GM18951 (cell line): ENCODE measurements at regions not wholly inside any gene's neighbourhood (a gene's known extent, or its start where the extent isn't known, plus 50 kb on each side); places are given as distances from the start of the nearest gene placed in this dataset.

ENCODE experiments used
- POLR2A ChIP-seq: IDR thresholded peaks from 4 replicates; pipeline ENCODE4 v1.6.1; 2011; ENCODE audit warnings: mild to moderate bottlenecking; ENCODE audit not compliant: insufficient read length, insufficient read depth; ENCODE audit errors: extremely low read depth
- in situ Hi-C: fragments of 300-500 bp; cut with MboI; formaldehyde crosslinking; loops from one replicate; pipeline ENCODE4 v1.12.0; 2022; ENCODE audit warnings: low sequenced_read_pairs, mixed read lengths, inconsistent platforms; ENCODE audit not compliant: unreplicated experiment

DNA sequence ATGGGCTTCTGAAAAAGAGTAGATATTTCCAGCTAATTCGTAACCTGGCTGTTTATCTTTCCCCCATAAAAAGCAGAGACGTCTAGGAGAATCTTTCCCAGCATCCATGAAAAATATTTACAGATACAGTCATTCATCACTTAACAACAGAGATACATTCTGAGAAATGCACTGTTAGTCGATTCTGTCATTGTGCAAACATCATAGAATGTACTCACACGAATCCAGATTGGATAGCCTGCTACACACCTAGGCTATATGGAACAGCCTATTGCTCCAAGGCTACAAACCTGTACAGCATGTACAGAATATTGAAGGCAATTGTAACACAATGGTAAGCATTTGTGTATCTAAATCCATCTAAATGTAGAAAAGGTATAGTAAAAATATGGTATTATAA lies 530.2 kb upstream of the NBEA start:
- in situ Hi-C loops = no loop called here
- no peak for TF ChIP-seq POLR2A

DNA sequence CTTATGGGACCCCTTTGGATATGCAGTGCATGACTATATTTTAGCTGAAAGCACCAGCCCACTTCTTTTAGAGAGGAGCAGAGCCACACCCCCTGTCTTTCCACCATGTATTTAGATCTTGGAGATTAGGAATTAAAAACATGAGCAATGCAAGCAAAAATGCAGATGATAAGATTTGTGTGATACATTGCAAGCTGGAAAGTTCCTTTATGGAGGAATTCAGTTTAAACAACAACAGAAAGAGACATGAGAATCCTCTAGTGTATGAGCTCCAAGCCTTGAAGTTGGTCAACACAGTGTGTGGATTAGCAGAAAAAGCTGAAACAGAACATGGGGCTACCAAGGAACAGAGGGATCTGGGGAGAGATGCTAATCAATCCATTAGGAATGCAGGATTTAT lies 529.8 kb upstream of the NBEA start:
- in situ Hi-C loops = no loop called here
- no peak for TF ChIP-seq POLR2A

DNA sequence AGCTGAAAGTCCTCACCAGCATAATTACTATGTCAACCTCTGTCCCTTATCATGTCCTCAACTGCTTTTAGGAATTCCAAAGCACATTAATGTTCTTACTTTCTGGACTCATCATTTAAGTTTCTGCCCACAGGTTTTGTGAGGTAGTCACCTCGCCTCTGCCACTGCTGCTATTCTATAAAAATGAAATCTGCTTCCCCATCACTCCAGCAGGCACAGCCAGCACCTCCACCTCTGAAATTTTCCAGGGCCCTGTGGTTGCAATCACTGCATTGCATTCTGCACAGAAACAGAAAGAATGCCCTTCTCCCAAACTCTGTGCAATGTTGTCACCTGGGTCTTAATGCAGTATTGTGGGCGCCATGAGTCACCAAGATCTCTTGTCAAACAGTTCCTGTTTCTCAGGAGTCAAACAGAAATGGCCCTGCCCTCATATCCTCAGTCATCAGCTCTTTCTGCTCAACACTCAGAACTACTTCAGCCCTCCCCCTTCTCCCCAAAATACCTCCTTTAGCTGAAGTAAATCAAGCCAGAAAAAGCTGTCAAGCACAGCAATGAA lies 529.2 kb upstream of the NBEA start:
- in situ Hi-C loops = no loop called here
- TF ChIP-seq POLR2A = no peak

DNA sequence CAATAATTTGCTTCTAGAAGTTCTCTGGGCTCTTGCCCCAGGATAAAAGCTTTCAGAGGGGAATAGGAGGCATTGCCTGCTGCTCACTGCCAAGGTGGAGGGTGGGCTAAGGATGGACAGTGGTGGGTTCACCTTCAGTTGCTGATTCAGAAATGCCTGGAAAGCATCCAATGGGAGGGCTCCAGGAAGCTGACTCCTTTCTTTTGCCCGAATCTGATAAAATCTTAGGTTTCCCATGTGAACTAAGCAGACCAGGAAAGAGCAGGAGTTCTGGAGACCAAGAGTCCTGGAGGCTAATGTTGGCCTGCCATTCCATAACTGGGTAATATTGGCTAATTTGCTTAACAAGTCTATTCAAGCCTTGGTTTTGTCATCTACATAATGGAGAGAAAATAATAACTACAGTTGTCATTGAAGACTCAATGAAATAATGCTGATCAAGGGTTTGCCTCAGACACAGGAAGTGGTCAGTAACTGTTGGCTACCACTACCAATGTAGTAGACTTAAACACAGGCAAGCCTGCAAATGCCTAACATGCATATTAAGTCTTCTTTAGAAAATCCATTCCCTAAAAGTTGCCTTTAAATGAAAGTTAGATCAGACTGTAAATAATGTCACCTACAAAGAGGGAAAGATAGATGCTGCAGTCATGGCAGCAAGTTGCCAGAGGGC lies 528.4 kb upstream of the NBEA start:
- TF ChIP-seq POLR2A = no peak
- in situ Hi-C loops = no loop called here

DNA sequence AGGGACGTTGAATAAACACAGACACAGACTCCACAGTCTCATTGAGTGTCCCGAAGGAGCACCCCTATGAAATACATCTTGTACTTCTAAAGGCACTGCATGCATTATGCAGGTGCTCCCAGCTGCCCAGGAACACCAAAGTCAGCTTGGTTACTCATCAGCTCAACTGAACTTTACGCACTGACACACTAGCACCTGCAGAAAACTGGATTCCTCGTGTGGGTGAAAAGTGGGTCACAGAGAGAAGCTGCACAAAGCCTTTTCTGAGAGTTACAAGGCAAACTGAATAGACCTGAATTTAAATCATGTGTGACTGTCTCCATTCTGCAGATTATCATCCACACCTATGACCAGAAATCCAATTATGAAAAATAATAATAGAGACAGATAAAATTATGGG lies 527.5 kb upstream of the NBEA start:
- in situ Hi-C loops = no loop called here

DNA sequence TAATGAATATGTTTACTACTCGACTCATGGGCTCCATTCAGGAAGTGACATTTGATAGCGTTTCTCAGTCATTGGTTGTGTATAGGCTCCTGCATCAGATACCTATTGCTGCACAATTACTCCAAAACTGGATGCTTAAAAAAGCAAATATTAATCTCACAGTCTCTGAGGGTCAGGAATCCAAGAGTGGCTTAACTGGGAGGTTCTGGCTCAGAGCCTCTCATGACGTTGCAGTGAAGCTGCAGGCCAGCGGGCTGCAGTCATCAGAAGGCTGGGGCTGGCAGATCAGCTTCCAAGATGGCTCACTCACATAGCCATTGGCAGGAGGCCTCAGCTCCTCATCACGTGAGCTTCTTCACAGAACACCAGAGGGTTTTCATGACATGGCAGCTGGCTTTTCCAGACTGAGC lies 525.1 kb upstream of the NBEA start:
- in situ Hi-C loops = no loop called here
- no peak for TF ChIP-seq POLR2A

More for the DNA sequence above, 527.5 kb upstream of the NBEA start:
- TF ChIP-seq POLR2A = no peak

DNA sequence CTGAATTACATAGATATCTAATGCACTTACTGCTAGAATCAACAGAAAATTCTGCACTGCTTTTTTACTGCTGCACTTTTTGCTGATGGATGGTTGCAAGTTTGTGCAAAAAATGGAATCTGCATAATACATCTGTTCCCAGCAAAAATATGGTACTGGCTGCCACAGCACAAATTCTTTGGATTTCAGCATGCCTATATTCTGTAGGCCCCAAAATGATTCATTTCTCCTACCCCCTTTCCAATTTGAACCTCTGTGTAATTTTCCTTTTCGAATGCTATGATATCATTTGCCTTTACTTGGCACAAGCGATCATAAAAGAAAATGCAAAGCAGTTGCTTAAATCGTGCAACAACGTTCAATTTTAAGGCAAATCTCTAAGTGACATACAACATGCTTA lies 524.2 kb upstream of the NBEA start:
- no peak for TF ChIP-seq POLR2A
- in situ Hi-C loops = no loop called here

DNA sequence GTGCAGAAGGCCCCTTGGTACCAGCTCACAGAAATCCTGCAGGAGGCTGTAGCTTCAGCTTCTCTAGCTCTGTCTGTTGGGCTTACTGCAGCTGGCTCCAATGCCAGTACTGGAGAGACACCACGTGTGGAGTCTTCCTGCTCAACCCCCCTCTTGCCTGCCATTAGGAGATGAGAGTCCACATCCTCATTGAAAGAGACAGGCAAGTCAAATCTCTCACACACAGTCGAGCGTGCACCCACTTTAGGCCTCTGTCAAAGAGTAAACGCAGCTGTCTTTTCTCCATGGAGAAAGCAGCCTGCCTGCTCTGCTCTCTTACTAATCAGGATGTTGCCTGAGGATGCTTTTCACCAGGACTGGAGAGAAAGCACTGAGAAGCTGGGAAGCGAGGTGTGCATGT lies 523.0 kb upstream of the NBEA start:
- TF ChIP-seq POLR2A = no peak
- in situ Hi-C loops = no loop called here

DNA sequence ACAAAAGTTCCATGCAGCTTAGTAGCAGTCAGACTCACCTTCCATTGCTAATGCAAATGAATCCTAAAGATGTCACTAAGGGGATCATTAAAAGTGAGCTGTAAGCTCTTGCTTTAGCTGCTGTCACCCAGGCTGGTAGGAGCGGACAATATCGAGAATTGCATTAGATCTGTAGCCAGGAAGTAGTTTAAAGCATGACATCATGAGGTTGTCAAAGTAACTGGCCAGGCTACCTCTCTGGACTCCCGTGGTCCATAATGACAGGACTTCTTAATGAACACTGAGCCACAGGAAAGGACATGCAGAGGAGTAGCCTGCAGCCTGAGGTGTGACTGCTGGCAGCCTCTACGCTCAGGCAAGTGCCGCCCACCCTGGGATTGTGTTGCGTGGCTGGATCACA lies 522.3 kb upstream of the NBEA start:
- no peak for TF ChIP-seq POLR2A
- in situ Hi-C loops = no loop called here

DNA sequence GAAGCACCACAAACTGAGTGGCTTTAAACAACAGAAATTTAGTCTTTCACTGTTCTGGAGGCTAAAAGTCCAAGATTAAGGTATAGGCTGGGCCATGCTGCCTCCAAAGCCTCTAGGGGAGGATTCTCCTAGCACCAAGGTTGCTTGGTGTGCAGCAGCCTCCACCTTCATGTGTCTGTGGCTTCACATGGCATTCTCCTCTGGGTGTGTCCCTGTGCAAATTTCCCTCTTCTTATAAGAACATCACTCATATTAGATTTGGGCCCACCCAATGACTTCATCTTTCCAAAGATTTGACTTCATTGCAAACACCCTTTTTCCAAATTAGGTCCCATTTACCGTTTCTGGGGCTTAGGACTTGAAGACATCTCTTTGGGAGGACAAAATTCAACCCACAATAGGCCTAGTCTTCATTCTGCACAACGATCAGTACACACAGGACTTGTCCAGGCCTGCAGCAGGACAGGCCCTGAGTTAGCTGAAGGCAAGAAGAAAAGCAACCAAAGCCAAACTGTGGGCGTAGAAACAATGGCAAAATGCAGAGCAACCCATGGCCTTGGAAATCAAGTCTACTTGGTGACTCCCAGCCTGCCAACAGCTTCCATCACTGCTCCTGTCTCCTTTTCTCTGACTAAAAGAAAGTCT lies 521.2 kb upstream of the NBEA start:
- in situ Hi-C loops = no loop called here

DNA sequence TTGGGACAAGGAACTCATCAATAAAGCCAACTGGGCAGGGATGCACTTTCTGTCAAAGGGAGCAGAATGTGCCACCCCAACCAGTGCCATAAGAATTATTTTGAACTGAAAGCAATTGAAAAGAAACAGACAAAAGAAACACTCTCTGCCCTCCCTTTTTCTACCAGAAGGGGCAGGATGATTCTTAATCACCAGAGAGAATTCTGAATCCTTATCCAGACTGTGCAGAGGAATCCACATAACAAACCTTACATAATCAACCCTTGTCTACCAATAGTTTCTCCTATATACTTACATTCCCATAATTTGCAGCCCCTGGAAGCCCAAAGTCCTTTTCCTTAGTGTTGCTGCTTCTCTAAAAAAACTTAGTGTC lies 520.7 kb upstream of the NBEA start:
- in situ Hi-C loops = no loop called here
- no peak for TF ChIP-seq POLR2A

More for the DNA sequence above, 521.2 kb upstream of the NBEA start:
- no peak for TF ChIP-seq POLR2A

DNA sequence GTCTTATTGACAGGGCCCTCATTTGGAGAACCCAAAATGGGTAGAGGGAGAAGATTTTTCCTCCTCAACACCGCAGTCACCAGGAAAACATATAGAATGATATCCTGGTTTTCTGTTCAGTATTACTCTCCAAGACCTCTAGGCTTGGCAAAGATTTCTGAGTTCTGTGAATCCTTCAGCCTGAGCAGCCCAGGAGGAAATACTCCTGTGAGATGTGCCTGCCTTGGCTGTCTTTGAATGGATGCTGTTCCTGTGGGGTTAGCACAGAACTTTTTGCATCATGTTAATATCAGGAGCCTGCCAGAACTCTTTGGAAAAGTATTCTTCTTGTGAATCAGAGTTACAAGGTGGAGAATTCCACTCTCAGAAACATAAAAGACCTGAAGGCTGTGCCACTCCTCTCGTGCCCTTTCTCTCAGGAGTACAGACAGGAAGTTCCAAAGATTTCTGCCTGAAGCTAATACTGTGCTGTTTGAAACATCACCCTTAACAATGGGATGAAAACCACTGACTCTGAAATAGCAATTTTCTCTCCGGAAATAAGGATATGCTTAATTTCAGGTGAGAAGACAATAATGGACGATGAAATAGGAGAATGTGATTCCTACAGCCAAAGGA lies 520.1 kb upstream of the NBEA start:
- in situ Hi-C loops = no loop called here
- no peak for TF ChIP-seq POLR2A

DNA sequence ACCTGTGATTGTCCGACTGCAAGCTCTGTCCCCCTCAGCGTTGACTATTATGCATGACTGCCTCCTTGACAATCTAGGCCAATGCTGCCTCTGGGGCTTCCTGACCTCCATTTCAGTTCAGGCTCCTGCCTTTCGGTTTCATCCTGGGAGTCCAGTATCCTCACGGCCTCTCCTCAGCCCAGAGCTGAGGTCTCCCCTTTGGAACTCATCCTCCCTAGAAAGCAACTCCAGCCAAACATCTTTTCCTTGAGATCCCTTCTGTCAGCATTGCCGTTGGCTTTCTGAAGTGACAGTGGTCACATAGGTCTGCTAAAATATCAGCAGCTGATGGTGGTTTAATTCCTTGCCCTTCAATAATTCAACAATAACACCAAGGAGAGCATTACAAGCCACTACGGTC lies 519.1 kb upstream of the NBEA start:
- in situ Hi-C loops = no loop called here
- TF ChIP-seq POLR2A = no peak

DNA sequence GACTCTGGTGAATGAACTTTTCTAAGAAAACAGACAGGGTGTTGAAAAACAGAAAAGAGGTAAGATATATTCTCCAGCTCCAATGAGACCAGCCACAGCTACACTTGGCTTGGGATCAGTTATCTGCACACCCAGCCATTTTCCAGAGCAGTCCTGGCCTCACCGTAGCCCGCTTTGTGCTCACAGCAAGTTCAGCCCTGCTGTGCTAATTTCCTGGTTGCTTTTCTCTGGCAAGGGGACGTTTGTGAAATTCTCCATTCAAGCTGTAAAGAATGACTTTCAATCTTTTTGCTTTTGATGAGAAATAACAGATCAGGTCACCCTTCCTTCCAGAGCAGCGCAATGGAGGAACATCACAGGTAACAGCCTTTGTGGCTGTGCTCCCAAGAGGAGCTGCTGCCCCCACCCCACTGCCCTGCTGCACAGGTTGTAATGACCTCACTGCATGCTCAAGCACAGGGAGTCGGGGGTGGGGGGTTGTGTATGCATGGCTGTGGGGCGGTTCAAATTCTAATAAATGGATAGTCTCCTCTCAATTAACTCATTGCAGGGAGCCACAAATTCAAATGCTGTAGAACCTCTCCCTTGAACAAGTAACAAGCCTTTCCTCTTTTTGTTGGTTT lies 516.6 kb upstream of the NBEA start:
- in situ Hi-C loops = no loop called here

DNA sequence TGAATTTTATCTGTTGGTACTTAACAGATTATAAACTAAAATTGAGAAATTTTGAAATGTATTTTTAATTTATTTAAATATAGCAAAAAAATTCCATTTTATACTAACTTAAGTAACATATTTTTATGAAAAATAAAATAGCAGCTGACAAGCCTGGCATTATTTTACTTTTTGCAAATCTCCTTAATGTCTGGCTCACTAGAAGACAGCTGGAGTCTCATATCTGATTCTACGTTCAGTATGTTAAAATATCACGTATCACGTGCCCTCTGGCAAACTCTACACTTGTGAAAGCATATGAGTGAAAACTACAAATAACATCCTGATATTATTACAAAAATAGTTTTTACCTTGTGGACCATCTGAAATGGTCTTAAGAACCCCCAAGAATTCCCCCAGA lies 513.2 kb upstream of the NBEA start:
- in situ Hi-C loops = no loop called here
- no peak for TF ChIP-seq POLR2A

More for the DNA sequence above, 516.6 kb upstream of the NBEA start:
- TF ChIP-seq POLR2A = no peak
